ENCODE measurements at regions not wholly inside any gene's neighbourhood (a gene's known extent, or its start where the extent isn't known, plus 50 kb on each side); places are given as distances from the start of the nearest gene placed in this dataset.

DNA sequence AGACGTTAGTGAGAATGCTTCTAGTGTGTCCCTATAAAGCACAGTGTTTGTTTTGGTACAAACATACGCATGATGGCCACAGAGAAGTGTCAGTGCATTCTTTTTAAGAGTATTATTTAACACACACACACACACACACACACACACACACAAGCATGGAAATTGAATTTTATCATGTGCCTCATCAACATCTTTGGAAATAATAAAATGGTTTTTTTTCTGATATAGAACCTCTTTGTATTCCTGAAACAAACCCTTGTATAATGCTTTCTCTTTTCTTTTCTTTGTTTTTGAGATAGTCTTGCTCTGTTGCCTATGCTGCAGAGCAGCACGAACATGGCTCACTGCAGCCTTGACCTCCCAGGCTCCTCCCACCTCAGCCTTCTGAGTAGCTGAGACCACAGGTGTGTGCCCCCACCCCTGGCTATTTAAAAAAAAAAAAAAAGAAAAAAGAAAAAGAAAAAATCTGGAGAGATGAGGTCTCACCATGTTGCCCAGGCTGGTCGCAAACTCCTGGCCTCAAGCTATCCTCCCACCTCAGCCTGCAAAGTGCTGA is 116.2 kb upstream of the SYNDIG1 start:
- Histone ChIP-seq H3K27me3 (no peaks in the 10 kb centered on the region), H3K27ac (no peak overlapping the region), H3K36me3 (no peaks in the 10 kb centered on the region), H3K9me3 (no peaks in the 10 kb centered on the region), H3K4me1 (no peaks in the 10 kb centered on the region), H3K4me3 (no peak overlapping the region)
- WGBS, 2 donors: 75 to 86% methylated on average over 4 of the region's 4 CpGs
- TF ChIP-seq POLR2A (IDR thresholded peaks at IDR 0.05): no peak
- no peak for TF ChIP-seq POLR2AphosphoS5 (IDR thresholded peaks at IDR 0.05)
- ATAC-seq (ENCODE audit: low FRiP score in 2 of 2) (no peak), DNase-seq (no peak)

GRCh38 chr20:24350923-24351368 is 118.5 kb upstream of the SYNDIG1 start:
- H3K27me3 ChIP-seq: no peaks in the 10 kb centered on the region
- no peaks in the 10 kb centered on the region for H3K4me1 ChIP-seq
- no peaks in the 10 kb centered on the region for H3K36me3 ChIP-seq
- TF ChIP-seq CTCF (IDR thresholded peaks at IDR 0.05) (no peak), EP300 (IDR thresholded peaks at IDR 0.05) (no peak), POLR2A (IDR thresholded peaks at IDR 0.05) (no peak), POLR2AphosphoS5 (IDR thresholded peaks at IDR 0.05) (no peak)
- H3K9me3 ChIP-seq: no peaks in the 10 kb centered on the region
- H3K4me3 ChIP-seq: no peak overlapping the region
- DNase-seq: no peak
- ATAC-seq (ENCODE audit: low FRiP score in 2 of 2): peak in 1 of 2 donors; percentile 85
- 81 to 84% methylated on average over 5 to 7 of the region's 7 CpGs for WGBS, 2 donors
- no peak overlapping the region for H3K27ac ChIP-seq

DNA sequence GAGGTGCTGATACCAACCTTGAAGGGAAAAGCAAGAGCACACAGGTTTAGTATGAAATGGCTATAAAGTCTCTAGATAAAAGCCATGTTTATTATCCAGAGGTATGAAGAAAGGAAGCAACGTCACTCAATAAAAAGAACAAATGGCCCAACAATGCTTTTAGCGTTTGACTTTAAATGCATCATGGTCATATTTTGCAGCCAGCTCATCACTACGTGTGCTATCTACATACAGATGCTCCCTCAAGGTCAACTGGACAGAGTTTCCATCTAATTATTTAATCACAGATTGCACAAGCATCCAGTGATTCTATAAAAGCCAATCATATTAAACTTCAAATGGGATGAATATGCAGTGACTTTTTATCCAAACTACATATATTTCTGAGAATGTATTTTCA is 127.6 kb upstream of the SYNDIG1 start:
- no peaks in the 10 kb centered on the region for H3K9me3 ChIP-seq
- H3K27ac ChIP-seq: no peak overlapping the region
- TF ChIP-seq POLR2A (IDR thresholded peaks at IDR 0.05) (no peak), POLR2AphosphoS5 (IDR thresholded peaks at IDR 0.05) (no peak), CTCF (IDR thresholded peaks at IDR 0.05) (no peak), EP300 (IDR thresholded peaks at IDR 0.05) (no peak)
- no peaks in the 10 kb centered on the region for H3K4me1 ChIP-seq
- ATAC-seq (ENCODE audit: low FRiP score in 2 of 2) (no peak), DNase-seq (no peak)
- 86 to 87% methylated on average over 3 of the region's 3 CpGs for WGBS, 2 donors
- no peaks in the 10 kb centered on the region for H3K36me3 ChIP-seq
- H3K4me3 ChIP-seq: no peak overlapping the region
- H3K27me3 ChIP-seq: no peaks in the 10 kb centered on the region

GRCh38 chr20:24340933-24341332 is 128.5 kb upstream of the SYNDIG1 start:
- no peaks in the 10 kb centered on the region for H3K4me1 ChIP-seq
- no peaks in the 10 kb centered on the region for H3K36me3 ChIP-seq
- DNase-seq: no peak
- H3K9me3 ChIP-seq: no peaks in the 10 kb centered on the region
- no peak for TF ChIP-seq POLR2A (IDR thresholded peaks at IDR 0.05)
- no peak for TF ChIP-seq CTCF (IDR thresholded peaks at IDR 0.05)
- no peak for TF ChIP-seq EP300 (IDR thresholded peaks at IDR 0.05)
- TF ChIP-seq POLR2AphosphoS5 (IDR thresholded peaks at IDR 0.05): no peak
- ATAC-seq (ENCODE audit: low FRiP score in 2 of 2): no peak
- H3K27me3 ChIP-seq: no peaks in the 10 kb centered on the region
- 93 to 94% methylated on average over 2 of the region's 2 CpGs for WGBS, 2 donors
- no peak overlapping the region for H3K27ac ChIP-seq
- H3K4me3 ChIP-seq: no peak overlapping the region

- 83 to 88% methylated on average over 5 of the region's 5 CpGs for WGBS, 2 donors
- H3K9me3 ChIP-seq: no peaks in the 10 kb centered on the region
- H3K27ac ChIP-seq: no peak overlapping the region
- no peak for TF ChIP-seq EP300 (IDR thresholded peaks at IDR 0.05)
- no peak for TF ChIP-seq CTCF (IDR thresholded peaks at IDR 0.05)
- no peak for TF ChIP-seq POLR2A (IDR thresholded peaks at IDR 0.05)
- TF ChIP-seq POLR2AphosphoS5 (IDR thresholded peaks at IDR 0.05): no peak
- DNase-seq (no peak), ATAC-seq (ENCODE audit: low FRiP score in 2 of 2) (no peak)
- H3K36me3 ChIP-seq: no peaks in the 10 kb centered on the region
- no peaks in the 10 kb centered on the region for H3K27me3 ChIP-seq
- no peak overlapping the region for H3K4me3 ChIP-seq
- H3K4me1 ChIP-seq: no peaks in the 10 kb centered on the region
Measured at GRCh38 chr20:24339210-24339641, 130.2 kb upstream of the SYNDIG1 start.

Data from upper lobe of left lung (tissue), 6 donors.